ENCODE measurements at regions not wholly inside any gene's neighbourhood (a gene's known extent, or its start where the extent isn't known, plus 50 kb on each side); places are given as distances from the start of the nearest gene placed in this dataset.

DNA sequence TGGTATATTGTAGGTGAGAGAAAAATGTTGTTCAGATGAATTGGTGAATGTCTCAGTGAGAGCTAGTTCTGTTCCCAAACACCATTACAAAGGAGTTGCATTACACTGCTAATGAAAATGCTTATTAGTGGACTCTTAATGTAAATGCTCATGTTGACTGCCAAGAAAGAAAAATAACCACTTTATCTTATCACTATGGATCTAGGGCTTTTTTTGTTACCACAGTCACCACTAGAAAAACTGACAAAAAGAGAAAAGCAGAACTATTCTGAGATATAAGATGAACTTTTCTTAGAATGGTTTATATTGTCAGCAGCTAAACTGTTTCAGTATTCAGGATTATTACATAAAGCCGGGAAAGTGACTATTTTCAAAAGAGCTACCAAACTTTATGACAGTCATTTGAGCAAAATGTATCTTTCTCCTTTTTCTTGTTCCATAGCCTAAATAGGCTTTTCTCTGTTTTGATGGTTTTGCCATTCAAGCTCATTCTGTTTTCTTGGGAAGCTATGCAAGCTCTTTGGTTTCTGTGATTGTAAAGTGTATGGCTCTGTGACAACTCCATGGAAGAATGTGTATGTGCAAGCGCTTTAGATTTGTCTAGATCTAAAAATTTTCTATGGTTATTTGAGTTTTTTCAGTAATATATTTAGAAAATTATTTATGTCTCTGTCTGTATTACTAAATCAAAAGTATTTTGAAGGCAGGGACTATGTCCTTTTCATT lies 64.2 kb upstream of the DPH5 start:
- TF ChIP-seq POLR2A (IDR thresholded peaks at IDR 0.05) = no peak
- TF ChIP-seq, protein P1, sequence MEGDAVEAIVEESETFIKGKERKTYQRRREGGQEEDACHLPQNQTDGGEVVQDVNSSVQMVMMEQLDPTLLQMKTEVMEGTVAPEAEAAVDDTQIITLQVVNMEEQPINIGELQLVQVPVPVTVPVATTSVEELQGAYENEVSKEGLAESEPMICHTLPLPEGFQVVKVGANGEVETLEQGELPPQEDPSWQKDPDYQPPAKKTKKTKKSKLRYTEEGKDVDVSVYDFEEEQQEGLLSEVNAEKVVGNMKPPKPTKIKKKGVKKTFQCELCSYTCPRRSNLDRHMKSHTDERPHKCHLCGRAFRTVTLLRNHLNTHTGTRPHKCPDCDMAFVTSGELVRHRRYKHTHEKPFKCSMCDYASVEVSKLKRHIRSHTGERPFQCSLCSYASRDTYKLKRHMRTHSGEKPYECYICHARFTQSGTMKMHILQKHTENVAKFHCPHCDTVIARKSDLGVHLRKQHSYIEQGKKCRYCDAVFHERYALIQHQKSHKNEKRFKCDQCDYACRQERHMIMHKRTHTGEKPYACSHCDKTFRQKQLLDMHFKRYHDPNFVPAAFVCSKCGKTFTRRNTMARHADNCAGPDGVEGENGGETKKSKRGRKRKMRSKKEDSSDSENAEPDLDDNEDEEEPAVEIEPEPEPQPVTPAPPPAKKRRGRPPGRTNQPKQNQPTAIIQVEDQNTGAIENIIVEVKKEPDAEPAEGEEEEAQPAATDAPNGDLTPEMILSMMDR (IDR thresholded peaks at IDR 0.05) = no peak

All from ovary (tissue), 3 donors.